ENCODE measurements at regions not wholly inside any gene's neighbourhood (a gene's known extent, or its start where the extent isn't known, plus 50 kb on each side); places are given as distances from the start of the nearest gene placed in this dataset.

GRCh38 chr4:81571105-81571504, 99.4 kb upstream of the RASGEF1B start:
- Histone ChIP-seq H3K9me3 (no peaks in the 10 kb centered on the region), H3K36me3 (no peaks in the 10 kb centered on the region), H3K27me3 (no peaks in the 10 kb centered on the region), H3K27ac (replicated peaks in 1 of 4) (no peak overlapping the region), H3K4me3 (no peak overlapping the region), H3K4me1 (peaks cover 0 to 2% (median 0%) of the 10 kb centered on the region in 4 donors)
- intact Hi-C loops (cut with DNase I), result no loop called here
- no peak for DNase-seq (ENCODE audit: extremely low spot score)
- WGBS, result 67% methylated on average over 1 of the region's 1 CpG
- TF ChIP-seq, protein P1, sequence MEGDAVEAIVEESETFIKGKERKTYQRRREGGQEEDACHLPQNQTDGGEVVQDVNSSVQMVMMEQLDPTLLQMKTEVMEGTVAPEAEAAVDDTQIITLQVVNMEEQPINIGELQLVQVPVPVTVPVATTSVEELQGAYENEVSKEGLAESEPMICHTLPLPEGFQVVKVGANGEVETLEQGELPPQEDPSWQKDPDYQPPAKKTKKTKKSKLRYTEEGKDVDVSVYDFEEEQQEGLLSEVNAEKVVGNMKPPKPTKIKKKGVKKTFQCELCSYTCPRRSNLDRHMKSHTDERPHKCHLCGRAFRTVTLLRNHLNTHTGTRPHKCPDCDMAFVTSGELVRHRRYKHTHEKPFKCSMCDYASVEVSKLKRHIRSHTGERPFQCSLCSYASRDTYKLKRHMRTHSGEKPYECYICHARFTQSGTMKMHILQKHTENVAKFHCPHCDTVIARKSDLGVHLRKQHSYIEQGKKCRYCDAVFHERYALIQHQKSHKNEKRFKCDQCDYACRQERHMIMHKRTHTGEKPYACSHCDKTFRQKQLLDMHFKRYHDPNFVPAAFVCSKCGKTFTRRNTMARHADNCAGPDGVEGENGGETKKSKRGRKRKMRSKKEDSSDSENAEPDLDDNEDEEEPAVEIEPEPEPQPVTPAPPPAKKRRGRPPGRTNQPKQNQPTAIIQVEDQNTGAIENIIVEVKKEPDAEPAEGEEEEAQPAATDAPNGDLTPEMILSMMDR (IDR thresholded peaks at IDR 0.05), result no peak
- TF ChIP-seq POLR2AphosphoS5 (IDR thresholded peaks at IDR 0.05) (no peak), EP300 (IDR thresholded peaks at IDR 0.05) (no peak), POLR2A (IDR thresholded peaks at IDR 0.05; ENCODE audit: low read depth) (no peak)

DNA sequence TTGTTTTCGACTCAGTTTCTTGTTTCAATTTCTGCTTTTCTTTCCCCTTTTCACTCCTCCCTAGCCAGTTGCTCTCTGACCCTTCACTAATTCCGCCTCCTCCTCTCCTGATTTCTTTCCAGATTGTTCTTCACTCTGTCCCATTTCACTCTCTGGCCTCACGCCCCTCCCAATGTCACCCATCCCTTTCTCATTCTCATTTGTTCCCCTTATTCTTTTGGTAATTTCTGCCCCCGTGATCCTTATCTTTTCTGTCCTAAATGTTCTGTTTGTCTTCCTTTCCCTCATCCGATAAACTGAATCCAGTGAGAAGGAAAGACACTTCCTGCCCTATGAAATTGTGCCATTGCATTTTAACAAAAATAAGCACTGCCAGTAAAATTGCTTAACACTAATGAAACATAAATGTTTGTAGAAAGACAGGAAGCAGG, 94.5 kb upstream of the RASGEF1B start:
- peak overlapping the region; percentile 32 to 44 (median 37) for H3K4me3 ChIP-seq
- DNase-seq (ENCODE audit: extremely low spot score), result no peak
- H3K4me1 ChIP-seq, result peaks cover 9 to 16% (median 13%) of the 10 kb centered on the region in 4 donors
- H3K27ac ChIP-seq (replicated peaks in 1 of 4), result peak overlapping the region; percentile 62 to 74 (median 72)
- TF ChIP-seq POLR2AphosphoS5 (IDR thresholded peaks at IDR 0.05), result no peak
- no peak for TF ChIP-seq POLR2A (IDR thresholded peaks at IDR 0.05; ENCODE audit: low read depth)
- TF ChIP-seq, protein P1 (IDR thresholded peaks at IDR 0.05), result no peak
- TF ChIP-seq EP300 (IDR thresholded peaks at IDR 0.05), result no peak
- WGBS, result 47% methylated on average over 5 of the region's 5 CpGs
- intact Hi-C loops (cut with DNase I), result no loop called here
- no peaks in the 10 kb centered on the region for H3K27me3 ChIP-seq
- no peaks in the 10 kb centered on the region for H3K36me3 ChIP-seq
- H3K9me3 ChIP-seq, result no peaks in the 10 kb centered on the region

- Histone ChIP-seq H3K9me3 (no peaks in the 10 kb centered on the region), H3K4me3 (peak overlapping the region; percentile 32 to 44 (median 37)), H3K4me1 (peaks cover 9 to 16% (median 13%) of the 10 kb centered on the region in 4 donors), H3K27me3 (no peaks in the 10 kb centered on the region), H3K27ac (replicated peaks in 1 of 4) (peak overlapping the region; percentile 62 to 74 (median 72)), H3K36me3 (no peaks in the 10 kb centered on the region)
- WGBS, result 23% methylated on average over 6 of the region's 6 CpGs
- TF ChIP-seq POLR2A (IDR thresholded peaks at IDR 0.05; ENCODE audit: low read depth) (no peak), EP300 (IDR thresholded peaks at IDR 0.05) (no peak), POLR2AphosphoS5 (IDR thresholded peaks at IDR 0.05) (peak; percentile 65 to 75)
- DNase-seq (ENCODE audit: extremely low spot score), result no peak
- intact Hi-C loops (cut with DNase I), result no loop called here
Observed at GRCh38 chr4:81565142-81565870, 93.6 kb upstream of the RASGEF1B start.

- peaks cover 9 to 16% (median 13%) of the 10 kb centered on the region in 4 donors for H3K4me1 ChIP-seq
- H3K9me3 ChIP-seq, result no peaks in the 10 kb centered on the region
- H3K4me3 ChIP-seq, result no peak overlapping the region
- no peaks in the 10 kb centered on the region for H3K36me3 ChIP-seq
- H3K27ac ChIP-seq (replicated peaks in 1 of 4), result no peak overlapping the region
- intact Hi-C loops (cut with DNase I), result no loop called here
- no peak for DNase-seq (ENCODE audit: extremely low spot score)
- no peak for TF ChIP-seq POLR2A (IDR thresholded peaks at IDR 0.05; ENCODE audit: low read depth)
- no peak for TF ChIP-seq EP300 (IDR thresholded peaks at IDR 0.05)
- TF ChIP-seq POLR2AphosphoS5 (IDR thresholded peaks at IDR 0.05), result no peak
- TF ChIP-seq, protein P1 (IDR thresholded peaks at IDR 0.05), result no peak
- WGBS, result 87% methylated on average over 3 of the region's 3 CpGs
- H3K27me3 ChIP-seq, result no peaks in the 10 kb centered on the region
Observed at GRCh38 chr4:81564025-81564424, 92.3 kb upstream of the RASGEF1B start.

GRCh38 chr4:81562093-81562492, 90.4 kb upstream of the RASGEF1B start:
- intact Hi-C loops (cut with DNase I), result no loop called here
- Histone ChIP-seq H3K27ac (replicated peaks in 1 of 4) (no peak overlapping the region), H3K4me3 (no peak overlapping the region), H3K36me3 (no peaks in the 10 kb centered on the region), H3K27me3 (no peaks in the 10 kb centered on the region), H3K4me1 (peaks cover 9 to 16% (median 13%) of the 10 kb centered on the region in 4 donors), H3K9me3 (no peaks in the 10 kb centered on the region)
- TF ChIP-seq, protein P1 (IDR thresholded peaks at IDR 0.05), result no peak
- TF ChIP-seq POLR2AphosphoS5 (IDR thresholded peaks at IDR 0.05) (no peak), POLR2A (IDR thresholded peaks at IDR 0.05; ENCODE audit: low read depth) (no peak), EP300 (IDR thresholded peaks at IDR 0.05) (no peak)
- no peak for DNase-seq (ENCODE audit: extremely low spot score)
- WGBS, result 71% methylated on average over 1 of the region's 1 CpG
